K562 (cell line): ENCODE measurements at regions not wholly inside any gene's neighbourhood (a gene's known extent, or its start where the extent isn't known, plus 50 kb on each side); places are given as distances from the start of the nearest gene placed in this dataset.

Source experiments
- ATAC-seq: fragments of 200-7000 bp; cut with Tn5 transposase; 3 replicates; pipeline ENCODE4 v1.9.1; 2020; ENCODE audit warnings: moderate library complexity
- BruUV-seq: library from RNA; stranded (reverse); fragments of 400-500 nt; replicated peaks from 2 replicates; lab custom pipeline; 2021; lab: Mats Ljungman, UMichigan
- CTCF ChIA-PET: fragments of 300-600 bp; formaldehyde crosslinking; extraction: SDS; loops from one replicate; lab custom pipeline; 2021; ENCODE audit warnings: low intra/inter-chr PET ratio; lab: Yijun Ruan, JAX
- POLR2A ChIA-PET: fragments of 300-600, 350-650 bp; sonication (Branson Sonifier 250); formaldehyde crosslinking; extraction: SDS; loops from one replicate; lab custom pipeline; 2021; ENCODE audit warnings: antibody characterized with exemption, inconsistent platforms; lab: Yijun Ruan, JAX
- DNase-seq, 4 experiments: peaks; one replicate each; pipeline versions ENCODE4 v3.0.0 to v3.0.0-alpha.2; 2011 to 2018; ENCODE audit warnings: low spot score in 3 of 4, mixed read lengths in 3 of 4; ENCODE audit errors: extremely low read depth in 1 of 4
- FAIRE-seq: peaks from 2 replicates; lab custom pipeline; 2011; peaks lifted over from hg19 to GRCh38; lab: Jason Lieb, UNC
- H2AFZ ChIP-seq: 2 replicates; pipeline ENCODE4 v1.6.0; 2011; ENCODE audit warnings: low read depth, low read length, control low read depth, inconsistent platforms
- H3K27ac ChIP-seq: fragments of 200-600 bp; 3 replicates; pipeline ENCODE4 v1.8.0; 2011; ENCODE audit warnings: low read depth, mild to moderate bottlenecking, control low read depth, inconsistent platforms, low read length, moderate library complexity, mixed read lengths; ENCODE audit errors: extremely low read depth
- H3K27me3 ChIP-seq, 2 experiments: fragments of 300-600 bp in 1 of 2; 2 replicates in 1 of 2; 3 replicates in 1 of 2; pipeline versions ENCODE4 v1.6.0 to v1.8.0; 2011; ENCODE audit warnings: inconsistent platforms in 2 of 2, low read length in 2 of 2, mild to moderate bottlenecking in 1 of 2, mixed read lengths in 1 of 2, moderate library complexity in 1 of 2; ENCODE audit not compliant: control insufficient read depth in 2 of 2, insufficient read depth in 2 of 2
- H3K36me3 ChIP-seq: fragments of 300-600 bp; 3 replicates; pipeline ENCODE4 v1.8.0; 2011; ENCODE audit warnings: mild to moderate bottlenecking, low read length, inconsistent platforms; ENCODE audit not compliant: control insufficient read depth, insufficient read depth
- H3K4me1 ChIP-seq, 2 experiments: fragments of 200-600 bp in 1 of 2; replicated peaks in 1 of 2; 2 replicates in 1 of 2; 3 replicates in 1 of 2; pipeline versions ENCODE4 v1.5.1 to v1.8.0; 2011; ENCODE audit warnings: inconsistent platforms in 2 of 2, low read length in 2 of 2, mild to moderate bottlenecking in 1 of 2, mixed read lengths in 1 of 2, moderate library complexity in 1 of 2; ENCODE audit not compliant: control insufficient read depth in 2 of 2, insufficient read depth in 2 of 2
- H3K4me2 ChIP-seq: 2 replicates; pipeline ENCODE4 v1.6.1; 2011; ENCODE audit warnings: low read length, control low read depth, inconsistent platforms, mixed read lengths; ENCODE audit not compliant: insufficient read depth
- H3K4me3 ChIP-seq: fragments of 200-600 bp; sonication (generic), shearing (Covaris generic); 2 replicates; pipeline ENCODE4 v1.5.1; 2016; ENCODE audit warnings: control low read depth, inconsistent platforms
- H3K79me2 ChIP-seq: fragments of 200-600 bp; 3 replicates; pipeline ENCODE4 v1.8.0; 2011; ENCODE audit warnings: low read length, inconsistent platforms; ENCODE audit not compliant: control insufficient read depth, insufficient read depth
- H3K9ac ChIP-seq, 2 experiments: 2 replicates each; pipeline versions ENCODE4 v1.6.0 to v1.6.1; 2011; ENCODE audit warnings: low read depth in 2 of 2, low read length in 2 of 2, control low read depth in 1 of 2, inconsistent platforms in 1 of 2, mild to moderate bottlenecking in 1 of 2, mixed read lengths in 1 of 2; ENCODE audit not compliant: insufficient read depth in 1 of 2
- H3K9me1 ChIP-seq: one replicate; pipeline ENCODE4 v1.6.0; 2011; ENCODE audit warnings: inconsistent platforms, mild to moderate bottlenecking, low read length, moderate library complexity; ENCODE audit not compliant: control insufficient read depth, insufficient read depth
- H3K9me3 ChIP-seq: replicated peaks from 2 replicates; pipeline ENCODE4 v1.5.1; 2011; ENCODE audit warnings: low read depth, low read length, inconsistent platforms; ENCODE audit not compliant: control insufficient read depth, insufficient read depth
- H4K20me1 ChIP-seq: replicated peaks from 2 replicates; pipeline ENCODE4 v1.6.1; 2011; ENCODE audit warnings: low read length, inconsistent platforms, mixed read lengths; ENCODE audit not compliant: control insufficient read depth, insufficient read depth
- BRD4 ChIP-seq: fragments of 200-600 bp; sonication (generic); IDR thresholded peaks from 2 replicates; pipeline ENCODE4 v1.6.1; 2017; ENCODE audit warnings: inconsistent platforms
- CBX1 ChIP-seq: sonication (generic); IDR thresholded peaks from 2 replicates; pipeline ENCODE4 v1.6.1; 2016; ENCODE audit warnings: antibody characterized with exemption, low read depth, mild to moderate bottlenecking
- FOXA1 ChIP-seq: fragments of 450-650 bp; IDR thresholded peaks from 2 replicates; pipeline ENCODE4 v1.6.1; 2016; ENCODE audit warnings: mild to moderate bottlenecking, borderline replicate concordance
- GABPA ChIP-seq: fragments of 200-800 bp; sonication (Bioruptor generic); conservative IDR thresholded peaks from 2 replicates; pipeline ENCODE4 v1.6.1; 2016; ENCODE audit warnings: low read depth, missing genetic modification characterization, missing compliant biosample characterization
- HDAC1 ChIP-seq, 2 experiments: fragments of 450-650 bp; IDR thresholded peaks; 2 replicates each; pipeline ENCODE4 v1.6.1; 2016 to 2017; ENCODE audit warnings: inconsistent platforms in 1 of 2, mild to moderate bottlenecking in 1 of 2, moderate library complexity in 1 of 2
- HMG20A ChIP-seq: fragments of 450-650 bp; formaldehyde crosslinking; conservative IDR thresholded peaks from 2 replicates; pipeline ENCODE4 v1.4.0; 2020; ENCODE audit warnings: mild to moderate bottlenecking, mixed read lengths
- IRF2 ChIP-seq: sonication (generic); formaldehyde crosslinking; IDR thresholded peaks from 2 replicates; pipeline ENCODE4 v1.8.1; 2022; ENCODE audit warnings: mild to moderate bottlenecking, missing genetic modification reagents
- NONO ChIP-seq, 2 experiments: fragments of 200-400 bp in 1 of 2; fragments of 450-650 bp in 1 of 2; formaldehyde crosslinking in 1 of 2; IDR thresholded peaks; 2 replicates each; pipeline ENCODE4 v1.6.1; 2017; ENCODE audit warnings: low read depth in 2 of 2, mild to moderate bottlenecking in 2 of 2, moderate library complexity in 2 of 2, low read length in 1 of 2
- PATZ1 ChIP-seq: fragments of 250-450 bp; sonication (Bioruptor Pico); IDR thresholded peaks from 2 replicates; pipeline ENCODE4 v1.5.0; 2020; ENCODE audit warnings: mild to moderate bottlenecking, borderline replicate concordance
- PBX2 ChIP-seq, 2 experiments: IDR thresholded peaks in 1 of 2; conservative IDR thresholded peaks in 1 of 2; 2 replicates each; pipeline ENCODE4 v1.6.1; 2016; ENCODE audit warnings: low read depth in 2 of 2, mild to moderate bottlenecking in 1 of 2, missing compliant biosample characterization in 1 of 2, missing genetic modification characterization in 1 of 2, moderate library complexity in 1 of 2
- RBM15 ChIP-seq: fragments of 200-400 bp; formaldehyde crosslinking; IDR thresholded peaks from 2 replicates; pipeline ENCODE4 v1.6.1; 2018; ENCODE audit warnings: mild to moderate bottlenecking, low read length, moderate library complexity; ENCODE audit not compliant: insufficient read depth
- RBM22 ChIP-seq: fragments of 200-400 bp; formaldehyde crosslinking; IDR thresholded peaks from 2 replicates; pipeline ENCODE4 v1.6.1; 2018; ENCODE audit warnings: low read length, low read depth; ENCODE audit not compliant: poor library complexity, severe bottlenecking
- USF2 ChIP-seq: sonication (generic); formaldehyde crosslinking; IDR thresholded peaks from 2 replicates; pipeline ENCODE4 v1.5.0; 2020; ENCODE audit warnings: missing genetic modification reagents
- WGBS: fragments of 100-300 bp; shearing (Covaris generic); methylation state at CpG from one replicate; pipeline ENCODE4 v1.1.6; 2016; ENCODE audit warnings: low coverage, mixed read lengths; ENCODE audit not compliant: insufficient coverage; ENCODE audit errors: missing lambda C conversion rate; 5-methylcytosine and 5-hydroxymethylcytosine counted together
- in situ Hi-C: fragments of 300-500 bp; cut with MboI; formaldehyde crosslinking; loops from 4 replicates; pipeline ENCODE4 v1.15.0; 2018; ENCODE audit warnings: inconsistent platforms, mixed read lengths
- intact Hi-C: fragments of 100-400 bp; cut with micrococcal nuclease; formaldehyde crosslinking; loops from 2 replicates; pipeline ENCODE4 v1.14.2; 2022

GRCh38 chr6:144568241-144568640 is 283.1 kb downstream of the UTRN start:
- no peaks in the 10 kb centered on the region for H3K4me1 ChIP-seq
- no TSS peak for BruUV-seq
- H3K27me3 ChIP-seq: no peaks in the 10 kb centered on the region
- intact Hi-C loops: no loop called here
- FAIRE-seq: no peak
- H3K9me1 ChIP-seq: no peaks in the 10 kb centered on the region
- no peak for TF ChIP-seq HMG20A (CRISPR knock-in tag)
- no peak for TF ChIP-seq FOXA1
- TF ChIP-seq NONO (IDR thresholded peaks at IDR 0.05; ENCODE audit: low read depth in 2 of 2, low read length in 1 of 2): no peak
- TF ChIP-seq HDAC1 (IDR thresholded peaks at IDR 0.05): no peak
- no peak for TF ChIP-seq BRD4
- TF ChIP-seq PBX2 (CRISPR knock-in tag; IDR thresholded peaks at IDR 0.05; ENCODE audit: low read depth): no peak
- TF ChIP-seq PBX2 (tag; conservative IDR thresholded peaks at IDR 0.05; ENCODE audit: low read depth): no peak
- no peak for TF ChIP-seq GABPA (tag)
- no peak for TF ChIP-seq RBM15
- TF ChIP-seq CBX1: no peak
- TF ChIP-seq PATZ1 (CRISPR knock-in tag): no peak
- no peak for TF ChIP-seq USF2
- no peak for TF ChIP-seq IRF2 (CRISPR knock-in tag)
- TF ChIP-seq RBM22: no peak
- no peaks in the 10 kb centered on the region for H3K36me3 ChIP-seq
- no peak for ATAC-seq
- H3K79me2 ChIP-seq: no peaks in the 10 kb centered on the region
- no peaks in the 10 kb centered on the region for H3K9me3 ChIP-seq
- DNase-seq: no peak
- no peak overlapping the region for H3K4me2 ChIP-seq
- H4K20me1 ChIP-seq: no peaks in the 10 kb centered on the region
- no peak overlapping the region for H2AFZ ChIP-seq
- POLR2A ChIA-PET: no interaction called here
- WGBS: 49% methylated on average over 8 of the region's 8 CpGs
- in situ Hi-C loops: no loop called here
- no peak overlapping the region for H3K27ac ChIP-seq
- CTCF ChIA-PET: interaction anchor here (0.7 kb wide), 1 partner anchor 369 kb away, joined by 3 read pairs; no protein-coding TSS in a partner anchor
- no peak overlapping the region for H3K9ac ChIP-seq
- no peak overlapping the region for H3K4me3 ChIP-seq
